HTR-8/SVneo (cell line): ENCODE measurements at regions not wholly inside any gene's neighbourhood (a gene's known extent, or its start where the extent isn't known, plus 50 kb on each side); places are given as distances from the start of the nearest gene placed in this dataset.
A peak's percentile ranks its signal among the peaks of the same experiment; 100 is the strongest.
"Not testable (repeated sequence)": the region's sequence is repeated elsewhere in the genome, so short reads cannot be mapped to it uniquely, and the experiment has no call there.

ENCODE experiments used
- DNase-seq: peaks from one replicate; pipeline ENCODE4 v3.0.0; 2011; ENCODE audit warnings: low spot score, mixed read lengths; ENCODE audit not compliant: insufficient read length
- FAIRE-seq: peaks from 2 replicates; lab custom pipeline; 2011; peaks lifted over from hg19 to GRCh38; lab: Jason Lieb, UNC

- FAIRE-seq (no peak), DNase-seq (no peak)
Measured at GRCh38 chr9:134571326-134571931, 70.2 kb upstream of the COL5A1 start.

DNA sequence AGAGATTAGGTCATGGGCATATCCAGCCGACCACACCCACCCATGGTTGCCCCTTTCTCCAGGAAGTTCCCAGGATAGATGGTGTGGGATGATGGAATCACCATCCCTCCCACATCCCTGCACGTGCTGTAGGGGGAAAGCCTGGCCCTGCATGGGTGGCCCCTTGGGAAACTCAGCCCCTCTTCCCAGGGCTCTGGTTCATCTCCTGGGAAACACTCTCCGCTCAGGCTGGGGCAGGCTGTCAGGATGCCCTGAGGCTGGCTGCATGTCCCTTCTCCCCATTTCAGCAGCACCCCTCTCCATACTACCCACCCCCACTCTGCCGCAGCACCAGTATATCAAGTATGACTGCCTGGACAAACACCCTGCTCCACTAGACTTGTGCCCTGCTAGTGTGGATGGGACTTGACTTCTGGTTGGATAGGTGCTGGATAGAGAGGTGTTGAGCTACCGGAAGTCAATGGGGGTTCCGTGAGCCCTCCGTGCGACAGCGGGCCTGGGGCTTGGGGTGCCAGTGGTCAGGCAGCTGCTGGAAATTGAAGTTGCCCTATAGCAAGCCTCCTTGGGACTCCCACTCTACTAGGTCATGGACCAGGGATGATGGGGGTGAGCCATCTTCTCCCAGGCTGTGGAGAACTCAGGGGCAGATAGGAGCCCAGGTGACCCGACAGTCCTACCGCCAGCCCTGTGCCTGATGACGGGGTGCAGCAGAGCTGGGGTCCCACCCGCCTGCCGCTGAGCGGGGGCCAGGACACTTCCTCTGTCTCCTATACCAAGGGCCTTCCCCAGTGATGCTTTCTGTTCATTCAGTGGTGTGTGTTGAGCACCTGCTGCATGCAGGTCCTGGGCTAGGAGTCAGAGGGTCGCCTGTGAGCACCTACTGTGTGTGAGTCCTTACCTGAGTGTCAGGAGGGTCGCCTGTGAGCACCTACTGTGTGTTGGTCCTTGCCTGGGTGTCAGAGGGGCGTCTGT is 69.4 kb upstream of the COL5A1 start:
- DNase-seq = no peak
- no peak for FAIRE-seq

DNA sequence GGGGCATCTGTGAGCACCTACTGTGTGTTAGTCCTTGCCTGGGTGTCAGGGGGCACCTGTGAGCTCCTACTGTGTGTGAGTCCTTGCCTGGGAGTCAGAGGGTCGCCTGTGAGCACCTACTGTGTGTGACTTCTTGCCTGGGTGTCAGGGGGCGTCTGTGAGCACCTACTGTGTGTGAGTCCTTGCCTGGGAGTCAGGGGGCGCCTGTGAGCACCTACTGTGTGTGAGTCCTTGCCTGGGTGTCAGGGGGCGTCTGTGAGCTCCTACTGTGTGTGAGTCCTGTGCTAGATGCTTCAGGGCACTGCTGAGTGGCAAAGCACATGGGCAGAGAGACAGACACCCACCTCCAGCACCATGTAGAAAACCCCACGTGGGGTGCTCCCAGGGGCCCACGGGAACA is 66.9 kb upstream of the COL5A1 start:
- not testable (repeated sequence) for DNase-seq, FAIRE-seq

DNA sequence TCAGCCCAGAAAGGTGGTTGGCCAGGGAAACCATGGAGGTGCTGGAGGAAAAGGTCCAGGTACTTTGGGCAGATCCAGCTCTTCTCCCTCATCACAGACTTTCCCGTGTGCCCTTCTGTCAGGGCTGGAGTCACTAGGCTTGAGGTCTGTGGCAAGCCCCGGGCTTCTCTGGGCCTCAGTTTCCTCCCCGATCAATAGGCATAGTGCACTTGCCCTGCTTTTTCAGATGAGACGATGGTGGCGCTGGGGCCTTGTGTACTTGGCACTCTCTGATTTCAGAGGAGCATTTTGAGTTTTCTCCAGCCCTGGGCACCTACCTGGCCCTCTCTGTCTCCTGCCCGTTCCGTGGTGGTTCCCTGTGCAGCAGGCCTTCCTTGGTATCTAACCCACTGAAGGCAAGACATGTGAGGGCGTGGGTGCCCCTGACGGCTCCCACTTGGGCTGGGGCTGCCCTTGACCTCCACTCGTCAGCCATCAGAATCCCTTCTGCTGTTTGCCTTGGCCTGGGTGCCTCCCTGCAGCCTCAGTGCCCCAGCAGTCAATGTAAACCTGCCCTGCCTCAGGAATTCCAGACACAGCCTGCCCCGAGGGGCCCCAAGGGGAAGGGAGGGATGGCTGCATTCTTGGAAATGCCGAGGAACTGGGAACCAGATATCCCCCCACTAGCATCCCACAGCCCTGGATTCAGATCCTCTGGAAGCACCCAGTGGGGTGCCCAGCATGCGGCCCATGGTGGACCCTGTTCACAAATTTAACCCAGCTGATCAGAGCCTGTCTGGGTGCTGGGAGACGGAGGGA is 66.3 kb upstream of the COL5A1 start:
- no peak for FAIRE-seq
- DNase-seq = no peak

GRCh38 chr9:134575901-134576176 is 65.8 kb upstream of the COL5A1 start:
- no peak for FAIRE-seq
- DNase-seq = no peak

GRCh38 chr9:134585021-134585561 is 56.5 kb upstream of the COL5A1 start:
- no peak for DNase-seq
- no peak for FAIRE-seq

- peak; percentile 74 for FAIRE-seq
- DNase-seq = peak; percentile 81
Measured at GRCh38 chr9:134585746-134586706, 55.6 kb upstream of the COL5A1 start.

DNA sequence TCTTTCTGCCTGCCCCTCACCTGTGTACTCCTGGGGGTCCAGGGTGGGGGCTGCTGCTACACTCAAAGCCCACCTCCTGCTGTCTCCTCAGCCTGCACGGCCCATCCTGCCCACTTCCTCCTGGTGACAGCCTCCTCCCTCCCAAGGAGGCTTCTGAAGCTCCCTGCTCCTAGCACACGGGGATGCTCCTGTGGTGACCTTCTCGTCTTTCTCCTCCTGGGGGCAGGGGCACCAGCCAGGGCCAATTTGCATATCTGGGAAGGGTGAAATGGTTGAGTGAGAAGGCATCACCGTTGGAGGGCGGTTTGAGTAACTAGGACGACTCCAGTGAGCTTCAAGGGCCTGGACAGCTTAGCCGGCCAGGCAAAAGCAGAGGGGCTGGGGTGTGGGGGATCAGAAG is 51.9 kb upstream of the COL5A1 start:
- DNase-seq (no peak), FAIRE-seq (no peak)

GRCh38 chr9:134590240-134591081 is 51.1 kb upstream of the COL5A1 start:
- FAIRE-seq (no peak), DNase-seq (no peak)

- FAIRE-seq (no peak), DNase-seq (no peak)
Measured at GRCh38 chr9:134591082-134591571, 50.5 kb upstream of the COL5A1 start.

DNA sequence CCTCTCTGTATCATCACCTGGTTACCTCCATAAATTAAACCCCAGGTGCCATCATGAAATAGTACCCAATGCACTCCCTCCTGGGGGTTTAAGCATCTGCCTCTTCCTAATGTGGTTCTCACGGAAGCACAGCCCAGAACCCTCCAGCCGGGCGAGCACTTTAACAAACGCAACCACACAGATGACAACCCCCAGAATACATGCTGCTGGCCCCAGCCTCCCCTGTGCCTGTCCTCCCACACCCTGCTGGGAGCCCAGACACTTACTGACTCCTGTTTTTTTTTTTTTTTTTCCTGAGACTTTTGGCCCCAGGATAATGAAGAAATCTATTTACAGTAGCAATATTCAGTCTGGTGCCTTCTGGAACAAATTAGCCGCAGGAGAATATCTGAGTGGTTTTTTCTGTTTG is 50.0 kb upstream of the COL5A1 start:
- DNase-seq = no peak
- no peak for FAIRE-seq
